H1 (cell line): ENCODE measurements at regions not wholly inside any gene's neighbourhood (a gene's known extent, or its start where the extent isn't known, plus 50 kb on each side); places are given as distances from the start of the nearest gene placed in this dataset.

ENCODE experiments used
- CTCF ChIA-PET: fragments of 300-600 bp; sonication (Branson Sonifier 250); formaldehyde crosslinking; loops from one replicate; lab custom pipeline; 2021; ENCODE audit not compliant: partially characterized antibody; lab: Charles Lee
- POLR2A ChIA-PET: fragments of 300-600 bp; sonication (Branson Sonifier 250); formaldehyde crosslinking; loops from one replicate; lab custom pipeline; 2021; ENCODE audit warnings: inconsistent platforms; ENCODE audit not compliant: partially characterized antibody; lab: Charles Lee
- DNase-seq, 2 experiments: peaks; one replicate each; pipeline versions ENCODE4 v3.0.0 to v3.0.0-alpha.2; 2010 to 2022; ENCODE audit warnings: low spot score in 2 of 2, low read depth in 1 of 2, mixed read lengths in 1 of 2
- FAIRE-seq: peaks from 2 replicates; lab custom pipeline; 2011; peaks lifted over from hg19 to GRCh38; lab: Jason Lieb, UNC
- H2AFZ ChIP-seq: 2 replicates; pipeline ENCODE4 v1.8.1; 2012; ENCODE audit warnings: low read length, inconsistent platforms
- H2AK5ac ChIP-seq: 2 replicates; pipeline ENCODE4 v1.6.1; 2013; ENCODE audit warnings: low read depth, low read length
- H2BK120ac ChIP-seq: replicated peaks from 2 replicates; pipeline ENCODE3; 2013; ENCODE audit warnings: low read depth, low read length, inconsistent platforms
- H2BK12ac ChIP-seq: 2 replicates; pipeline ENCODE4 v1.6.1; 2013; ENCODE audit warnings: low read depth, low read length
- H2BK15ac ChIP-seq: 2 replicates; pipeline ENCODE4 v1.6.1; 2013; ENCODE audit warnings: low read length
- H2BK20ac ChIP-seq: 2 replicates; pipeline ENCODE4 v1.6.1; 2013; ENCODE audit warnings: low read length
- H2BK5ac ChIP-seq: 2 replicates; pipeline ENCODE4 v1.6.1; 2013; ENCODE audit warnings: low read depth, low read length
- H3K14ac ChIP-seq: 2 replicates; pipeline ENCODE4 v1.6.1; 2013; ENCODE audit warnings: inconsistent platforms; ENCODE audit not compliant: insufficient read length
- H3K18ac ChIP-seq: 2 replicates; pipeline ENCODE4 v1.6.1; 2013; ENCODE audit warnings: low read length; ENCODE audit errors: extremely low read depth
- H3K23ac ChIP-seq: 2 replicates; pipeline ENCODE4 v1.6.1; 2013; ENCODE audit warnings: inconsistent platforms; ENCODE audit not compliant: insufficient read length
- H3K23me2 ChIP-seq: 2 replicates; pipeline ENCODE4 v1.6.1; 2013; ENCODE audit warnings: low read depth, low read length
- H3K27ac ChIP-seq: 2 replicates; pipeline ENCODE4 v1.6.1; 2011; ENCODE audit warnings: low read depth, low read length, inconsistent platforms
- H3K27me3 ChIP-seq, 4 experiments: replicated peaks in 1 of 4; 1 replicate in 1 of 4; 2 replicates in 3 of 4; pipeline versions ENCODE4 v1.6.1 to v1.8.1; 2011 to 2013; ENCODE audit warnings: low read length in 3 of 4, mild to moderate bottlenecking in 3 of 4, inconsistent platforms in 2 of 4, mixed read lengths in 2 of 4, moderate library complexity in 1 of 4; ENCODE audit not compliant: control insufficient read depth in 3 of 4, insufficient read depth in 3 of 4; ENCODE audit errors: extremely low read depth in 1 of 4
- H3K36me3 ChIP-seq, 4 experiments: 2 replicates each; pipeline versions ENCODE4 v1.6.1 to v1.8.1; 2011 to 2013; ENCODE audit warnings: mild to moderate bottlenecking in 4 of 4, low read length in 3 of 4, moderate library complexity in 2 of 4, control low read depth in 1 of 4, inconsistent platforms in 1 of 4; ENCODE audit not compliant: insufficient read depth in 4 of 4, control insufficient read depth in 2 of 4
- H3K4ac ChIP-seq: replicated peaks from 2 replicates; pipeline ENCODE3; 2013; ENCODE audit warnings: low read length, low read depth, mixed read lengths, inconsistent platforms; ENCODE audit not compliant: insufficient read length
- H3K4me1 ChIP-seq, 4 experiments: replicated peaks in 1 of 4; 1 replicate in 1 of 4; 2 replicates in 3 of 4; pipeline versions ENCODE4 v1.6.1 to v1.8.1; 2011 to 2013; ENCODE audit warnings: low read length in 3 of 4, inconsistent platforms in 2 of 4, mixed read lengths in 1 of 4; ENCODE audit not compliant: insufficient read depth in 4 of 4, control insufficient read depth in 3 of 4
- H3K4me2 ChIP-seq, 2 experiments: 2 replicates each; pipeline versions ENCODE4 v1.6.1 to v1.8.1; 2011 to 2013; ENCODE audit warnings: low read depth in 2 of 2, low read length in 2 of 2, control low read depth in 1 of 2, inconsistent platforms in 1 of 2, mild to moderate bottlenecking in 1 of 2; ENCODE audit not compliant: insufficient read depth in 1 of 2
- H3K4me3 ChIP-seq, 4 experiments: fragments of 200-600, 300-600 bp in 1 of 4; sonication (generic), shearing (Covaris generic), sonication (Bioruptor Twin) in 1 of 4; 2 replicates each; pipeline versions ENCODE4 v1.5.1 to v1.8.1; 2011 to 2016; ENCODE audit warnings: low read length in 4 of 4, low read depth in 3 of 4, control low read depth in 2 of 4, inconsistent platforms in 2 of 4, mild to moderate bottlenecking in 2 of 4, mixed read lengths in 1 of 4, moderate library complexity in 1 of 4; ENCODE audit not compliant: insufficient read depth in 2 of 4; ENCODE audit errors: extremely low read depth in 1 of 4
- H3K56ac ChIP-seq: replicated peaks from 2 replicates; pipeline ENCODE3; 2013; ENCODE audit warnings: low read depth, mild to moderate bottlenecking, mixed read lengths, low read length, inconsistent platforms; ENCODE audit not compliant: insufficient read length
- H3K79me1 ChIP-seq: 2 replicates; pipeline ENCODE4 v1.6.1; 2013; ENCODE audit warnings: low read depth, low read length, control low read depth
- H3K79me2 ChIP-seq, 2 experiments: 2 replicates each; pipeline versions ENCODE4 v1.6.1 to v1.8.1; 2012 to 2013; ENCODE audit warnings: low read length in 2 of 2, mild to moderate bottlenecking in 2 of 2, inconsistent platforms in 1 of 2; ENCODE audit not compliant: insufficient read depth in 2 of 2, control insufficient read depth in 1 of 2
- H3K9ac ChIP-seq, 4 experiments: replicated peaks in 1 of 4; 1 replicate in 1 of 4; 2 replicates in 3 of 4; pipeline versions ENCODE4 v1.6.1 to v1.8.1; 2011 to 2013; ENCODE audit warnings: low read depth in 3 of 4, low read length in 3 of 4, control low read depth in 2 of 4, mild to moderate bottlenecking in 2 of 4, moderate library complexity in 2 of 4, inconsistent platforms in 1 of 4; ENCODE audit errors: extremely low read depth in 1 of 4
- H3K9me3 ChIP-seq, 2 experiments: 2 replicates each; pipeline versions ENCODE4 v1.6.1 to v1.8.1; 2012 to 2013; ENCODE audit warnings: mild to moderate bottlenecking in 2 of 2, moderate library complexity in 2 of 2, control low read depth in 1 of 2, inconsistent platforms in 1 of 2, low read depth in 1 of 2, low read length in 1 of 2, mixed read lengths in 1 of 2; ENCODE audit not compliant: insufficient read depth in 2 of 2
- H4K20me1 ChIP-seq, 2 experiments: replicated peaks in 1 of 2; 2 replicates each; pipeline versions ENCODE3 to v1.8.1; 2011 to 2013; ENCODE audit warnings: inconsistent platforms in 2 of 2, low read length in 2 of 2, mild to moderate bottlenecking in 1 of 2; ENCODE audit not compliant: insufficient read depth in 2 of 2, control insufficient read depth in 1 of 2
- H4K5ac ChIP-seq: 2 replicates; pipeline ENCODE4 v1.6.1; 2013; ENCODE audit warnings: low read length, low read depth, mixed read lengths, inconsistent platforms; ENCODE audit not compliant: insufficient read length
- H4K8ac ChIP-seq: 2 replicates; pipeline ENCODE4 v1.8.0; 2013; ENCODE audit warnings: mild to moderate bottlenecking, moderate library complexity, low read length, inconsistent platforms; ENCODE audit not compliant: insufficient read depth; ENCODE audit errors: extremely low read depth
- H4K91ac ChIP-seq: replicated peaks from 2 replicates; pipeline ENCODE3; 2013; ENCODE audit warnings: low read length, mixed read lengths, inconsistent platforms; ENCODE audit not compliant: insufficient read length
- BCL11A ChIP-seq, 2 experiments: IDR thresholded peaks; one replicate each; pipeline ENCODE4 v1.6.1; 2011; ENCODE audit warnings: low read depth in 2 of 2, low read length in 2 of 2, mild to moderate bottlenecking in 2 of 2
- CBX5 ChIP-seq: fragments of 300-800, 300-1000 bp; sonication (generic); IDR thresholded peaks from 2 replicates; pipeline ENCODE4 v1.7.1; 2016; ENCODE audit warnings: antibody characterized with exemption, low read length, low read depth
- HDAC2 ChIP-seq, 2 experiments: fragments of 300-600 bp in 1 of 2; sonication (generic) in 1 of 2; IDR thresholded peaks; 2 replicates each; pipeline ENCODE4 v1.6.1; 2011 to 2012; ENCODE audit warnings: low read depth in 2 of 2, low read length in 2 of 2, mild to moderate bottlenecking in 2 of 2, moderate library complexity in 2 of 2, borderline replicate concordance in 1 of 2, inconsistent platforms in 1 of 2
- KDM1A ChIP-seq: fragments of 200-600, 300-600 bp; sonication (generic); IDR thresholded peaks from 2 replicates; pipeline ENCODE4 v1.7.1; 2016; ENCODE audit warnings: mild to moderate bottlenecking, low read length, borderline replicate concordance
- NANOG ChIP-seq: IDR thresholded peaks from 2 replicates; pipeline ENCODE4 v1.6.1; 2011; ENCODE audit warnings: low read length, low read depth, mild to moderate bottlenecking, inconsistent platforms; ENCODE audit not compliant: insufficient read depth, poor library complexity, severe bottlenecking
- POLR2A ChIP-seq, 2 experiments: IDR thresholded peaks; 1 replicate in 1 of 2; 2 replicates in 1 of 2; pipeline ENCODE4 v1.6.1; 2011; ENCODE audit warnings: low read depth in 2 of 2, low read length in 2 of 2, mild to moderate bottlenecking in 2 of 2; ENCODE audit errors: control extremely low read depth in 1 of 2
- RBBP5 ChIP-seq: IDR thresholded peaks from 2 replicates; pipeline ENCODE4 v1.7.1; 2012; ENCODE audit warnings: low read depth, mild to moderate bottlenecking, inconsistent platforms, low read length, moderate library complexity, borderline replicate concordance
- SAP30 ChIP-seq: fragments of 300-600 bp; sonication (generic); IDR thresholded peaks from 2 replicates; pipeline ENCODE4 v1.7.1; 2012; ENCODE audit warnings: low read length, moderate library complexity, mild to moderate bottlenecking, inconsistent platforms; ENCODE audit not compliant: insufficient read depth, insufficient replicate concordance
- SP1 ChIP-seq: IDR thresholded peaks from 2 replicates; pipeline ENCODE4 v1.6.1; 2011; ENCODE audit warnings: low read depth, low read length
- SP2 ChIP-seq: IDR thresholded peaks from 2 replicates; pipeline ENCODE4 v1.6.1; 2012; ENCODE audit warnings: mild to moderate bottlenecking, low read length, inconsistent platforms
- TBP ChIP-seq: IDR thresholded peaks from 2 replicates; pipeline ENCODE4 v1.6.1; 2011; ENCODE audit warnings: low read depth, low read length, improper control_type of control experiment
- YY1 ChIP-seq: IDR thresholded peaks from 2 replicates; pipeline ENCODE4 v1.6.1; 2011; ENCODE audit warnings: low read depth, mild to moderate bottlenecking, low read length
- WGBS, 2 experiments: shearing (Covaris generic) in 1 of 2; methylation state at CpG; one replicate each; pipeline versions ENCODE4 v1.1.6 to v1.1.7; 2013 to 2015; ENCODE audit warnings: low lambda C conversion rate in 2 of 2, mixed read lengths in 2 of 2, inconsistent platforms in 1 of 2, low coverage in 1 of 2, missing lambda C conversion rate in 1 of 2; ENCODE audit not compliant: insufficient replicate concordance in 2 of 2, insufficient coverage in 1 of 2, insufficient read length in 1 of 2; ENCODE audit errors: extremely low coverage in 1 of 2, missing lambda C conversion rate in 1 of 2; 5-methylcytosine and 5-hydroxymethylcytosine counted together
- TF ChIP-seq, protein P1 (sequence below): IDR thresholded peaks from 2 replicates; pipeline ENCODE4 v1.6.1; 2012; ENCODE audit warnings: inconsistent platforms

DNA sequence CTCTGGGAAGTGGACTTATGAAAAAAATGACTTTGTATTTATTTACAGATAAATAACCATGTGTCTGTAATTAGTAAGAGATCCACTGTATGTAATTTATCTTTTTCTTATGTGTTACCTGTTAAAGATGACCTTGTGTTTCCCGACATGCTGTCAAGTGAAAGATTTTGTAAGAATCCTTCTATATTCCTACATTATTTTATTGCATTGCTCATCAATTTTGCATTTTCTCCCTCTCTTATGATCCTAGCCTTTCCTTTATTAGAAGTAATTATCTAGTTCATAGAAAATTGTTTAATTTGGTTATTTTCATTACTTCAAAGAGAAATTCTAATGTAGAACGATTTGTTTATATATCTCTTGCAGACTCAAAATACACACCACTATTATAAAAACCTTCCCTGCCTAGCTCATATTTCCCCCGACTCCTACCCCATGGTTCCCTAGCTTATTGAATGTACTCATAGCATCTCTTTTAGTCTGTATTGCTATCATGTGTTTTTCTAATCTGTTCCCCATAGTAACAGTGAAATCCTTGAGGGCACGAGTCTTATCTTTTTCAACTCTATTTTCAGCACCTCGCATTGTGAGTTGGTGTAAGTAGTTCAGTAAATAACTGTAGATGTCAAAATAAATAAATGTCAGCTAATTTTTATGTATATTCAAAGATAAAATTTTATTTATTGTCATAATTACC lies 774.4 kb downstream of the HDGFL1 start:
- no peaks in the 10 kb centered on the region for H3K4me1 ChIP-seq
- no peak overlapping the region for H3K14ac ChIP-seq
- ChIA-PET CTCF (no interaction called here), POLR2A (no interaction called here)
- no peak overlapping the region for H2AK5ac ChIP-seq
- H3K4me3 ChIP-seq = no peak overlapping the region
- H2BK5ac ChIP-seq = no peak overlapping the region
- H3K4ac ChIP-seq = no peak overlapping the region
- no peaks in the 10 kb centered on the region for H4K20me1 ChIP-seq
- no peak overlapping the region for H3K56ac ChIP-seq
- H4K8ac ChIP-seq = no peak overlapping the region
- H3K27ac ChIP-seq = no peak overlapping the region
- H3K36me3 ChIP-seq = no peaks in the 10 kb centered on the region
- no peak overlapping the region for H2AFZ ChIP-seq
- H3K79me2 ChIP-seq = no peaks in the 10 kb centered on the region
- H3K9ac ChIP-seq = no peak overlapping the region
- no peaks in the 10 kb centered on the region for H3K79me1 ChIP-seq
- H3K4me2 ChIP-seq = no peak overlapping the region
- no peak overlapping the region for H2BK15ac ChIP-seq
- H4K5ac ChIP-seq = no peak overlapping the region
- H2BK12ac ChIP-seq = no peak overlapping the region
- DNase-seq (no peak), FAIRE-seq (no peak)
- no peak overlapping the region for H2BK20ac ChIP-seq
- no peak overlapping the region for H2BK120ac ChIP-seq
- no peaks in the 10 kb centered on the region for H3K9me3 ChIP-seq
- H4K91ac ChIP-seq = no peak overlapping the region
- H3K23ac ChIP-seq = no peak overlapping the region
- H3K27me3 ChIP-seq = no peaks in the 10 kb centered on the region
- no peak overlapping the region for H3K18ac ChIP-seq
- 88% methylated on average over 5 of the region's 5 CpGs; no CpG with 5 or more reads in 1 of the 2 experiments for WGBS, 2 experiments
- H3K23me2 ChIP-seq = no peaks in the 10 kb centered on the region
- no peak for TF ChIP-seq YY1
- TF ChIP-seq TBP = no peak
- no peak for TF ChIP-seq CBX5
- TF ChIP-seq POLR2A (IDR thresholded peaks at IDR 0.05; ENCODE audit: control extremely low read depth in 1 of 2, low read depth in 2 of 2, low read length in 2 of 2) = no peak
- TF ChIP-seq NANOG = no peak
- TF ChIP-seq SP2 = no peak
- no peak for TF ChIP-seq BCL11A (IDR thresholded peaks at IDR 0.05; ENCODE audit: low read depth in 2 of 2, low read length in 2 of 2)
- no peak for TF ChIP-seq HDAC2 (IDR thresholded peaks at IDR 0.05; ENCODE audit: borderline replicate concordance in 1 of 2, low read depth in 2 of 2, low read length in 2 of 2)
- no peak for TF ChIP-seq RBBP5
- no peak for TF ChIP-seq SP1
- TF ChIP-seq, protein P1, sequence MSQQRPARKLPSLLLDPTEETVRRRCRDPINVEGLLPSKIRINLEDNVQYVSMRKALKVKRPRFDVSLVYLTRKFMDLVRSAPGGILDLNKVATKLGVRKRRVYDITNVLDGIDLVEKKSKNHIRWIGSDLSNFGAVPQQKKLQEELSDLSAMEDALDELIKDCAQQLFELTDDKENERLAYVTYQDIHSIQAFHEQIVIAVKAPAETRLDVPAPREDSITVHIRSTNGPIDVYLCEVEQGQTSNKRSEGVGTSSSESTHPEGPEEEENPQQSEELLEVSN = no peak
- TF ChIP-seq KDM1A = no peak
- TF ChIP-seq SAP30 = no peak
